GM23338 (cell line): ENCODE measurements at regions not wholly inside any gene's neighbourhood (a gene's known extent, or its start where the extent isn't known, plus 50 kb on each side); places are given as distances from the start of the nearest gene placed in this dataset.

ENCODE experiments used
- ATAC-seq: fragments of 200-7000 bp; cut with Tn5 transposase; 3 replicates; pipeline ENCODE4 v1.9.1; 2020
- DNase-seq: peaks from one replicate; pipeline ENCODE4 v3.0.0-alpha.2; 2015; ENCODE audit warnings: low spot score
- H2AFZ ChIP-seq: fragments of 200-600 bp; sonication (generic); 2 replicates; pipeline ENCODE4 v1.8.0; 2016; ENCODE audit warnings: antibody characterized with exemption, mild to moderate bottlenecking, moderate library complexity
- H3F3A ChIP-seq: fragments of 200-600 bp; sonication (generic); replicated peaks from 2 replicates; pipeline ENCODE4 v1.8.0; 2017; ENCODE audit warnings: antibody characterized with exemption, mixed run types, low read depth
- H3K27ac ChIP-seq: fragments of 200-600 bp; sonication (generic); 2 replicates; pipeline ENCODE4 v1.6.1; 2016; ENCODE audit warnings: low read depth
- H3K27me3 ChIP-seq: fragments of 200-600 bp; sonication (generic); 2 replicates; pipeline ENCODE4 v1.8.0; 2016; ENCODE audit warnings: mild to moderate bottlenecking, mixed run types, moderate library complexity; ENCODE audit not compliant: insufficient read depth
- H3K36me3 ChIP-seq: fragments of 200-600 bp; sonication (generic); 2 replicates; pipeline ENCODE4 v1.8.0; 2016; ENCODE audit warnings: mild to moderate bottlenecking; ENCODE audit not compliant: insufficient read depth
- H3K4me1 ChIP-seq: fragments of 200-600 bp; sonication (generic); 2 replicates; pipeline ENCODE4 v1.8.0; 2016; ENCODE audit warnings: mild to moderate bottlenecking, moderate library complexity; ENCODE audit not compliant: insufficient read depth
- H3K4me2 ChIP-seq: fragments of 200-600 bp; sonication (generic); 2 replicates; pipeline ENCODE4 v1.7.1; 2017; ENCODE audit warnings: mixed run types
- H3K4me3 ChIP-seq: fragments of 200-600 bp; sonication (generic); 2 replicates; pipeline ENCODE4 v1.6.1; 2016; ENCODE audit warnings: mixed run types
- H3K79me2 ChIP-seq: fragments of 200-600 bp; sonication (generic); replicated peaks from 2 replicates; pipeline ENCODE4 v1.8.0; 2017; ENCODE audit warnings: mild to moderate bottlenecking; ENCODE audit not compliant: insufficient read depth
- H3K9me2 ChIP-seq: fragments of 200-600 bp; sonication (generic); 2 replicates; pipeline ENCODE4 v1.8.0; 2017; ENCODE audit not compliant: insufficient read depth
- H4K20me1 ChIP-seq: fragments of 200-600 bp; sonication (generic); replicated peaks from 2 replicates; pipeline ENCODE4 v1.8.0; 2017; ENCODE audit warnings: mild to moderate bottlenecking; ENCODE audit not compliant: insufficient read depth
- H3K27ac Mint-ChIP-seq: 2 replicates; pipeline ENCODE4 v1.8.0; 2020; ENCODE audit warnings: inconsistent platforms, mild to moderate bottlenecking, moderate library complexity, mixed read lengths
- H3K27me3 Mint-ChIP-seq: 3 replicates; pipeline ENCODE4 v1.8.0; 2022; ENCODE audit warnings: low read depth, mild to moderate bottlenecking, moderate library complexity, mixed read lengths, inconsistent platforms; ENCODE audit not compliant: insufficient read depth, poor library complexity
- H3K36me3 Mint-ChIP-seq: 3 replicates; pipeline ENCODE4 v1.8.0; 2021; ENCODE audit warnings: low read depth, mild to moderate bottlenecking, inconsistent platforms, moderate library complexity, mixed read lengths
- H3K4me1 Mint-ChIP-seq: 3 replicates; pipeline ENCODE4 v1.8.0; 2020; ENCODE audit warnings: mild to moderate bottlenecking, inconsistent platforms, mixed read lengths
- H3K4me3 Mint-ChIP-seq: 3 replicates; pipeline ENCODE4 v1.8.0; 2021; ENCODE audit warnings: moderate library complexity, mild to moderate bottlenecking, inconsistent platforms, mixed read lengths
- H3K9me3 Mint-ChIP-seq: 3 replicates; pipeline ENCODE4 v1.8.0; 2020; ENCODE audit warnings: moderate library complexity, mild to moderate bottlenecking, inconsistent platforms, mixed read lengths
- CREB1 ChIP-seq: fragments of 250-450 bp; sonication (Bioruptor Pico); IDR thresholded peaks from 2 replicates; pipeline ENCODE4 v1.5.0; 2020; ENCODE audit warnings: low read depth, mild to moderate bottlenecking, moderate library complexity
- CTCF ChIP-seq, 2 experiments: fragments of 200-600 bp in 1 of 2; sonication (generic) in 1 of 2; conservative IDR thresholded peaks; 2 replicates each; pipeline versions ENCODE4 v1.5.1 to v1.6.1; 2016 to 2017; ENCODE audit warnings: antibody characterized with exemption in 2 of 2, low read depth in 2 of 2, mild to moderate bottlenecking in 2 of 2, moderate library complexity in 1 of 2
- EZH2phosphoT487 ChIP-seq: fragments of 200-600 bp; sonication (generic); IDR thresholded peaks from one replicate; pipeline ENCODE4 v1.8.1; 2018; ENCODE audit warnings: antibody characterized with exemption; ENCODE audit not compliant: unreplicated experiment
- POLR2AphosphoS5 ChIP-seq: IDR thresholded peaks from 2 replicates; pipeline ENCODE4 v1.6.1; 2016; ENCODE audit warnings: antibody characterized with exemption, low read depth
- ZNF114 ChIP-seq: fragments of 250-450 bp; sonication (Bioruptor Pico); IDR thresholded peaks from 2 replicates; pipeline ENCODE4 v1.5.0; 2020; ENCODE audit warnings: mild to moderate bottlenecking, moderate library complexity
- ZNF331 ChIP-seq: fragments of 250-450 bp; sonication (Bioruptor Pico); IDR thresholded peaks from 2 replicates; pipeline ENCODE4 v1.5.0; 2020; ENCODE audit warnings: low read depth, mild to moderate bottlenecking, moderate library complexity
- TF ChIP-seq, protein P1 (sequence below): IDR thresholded peaks from one replicate; pipeline ENCODE4 v1.6.1; 2018; ENCODE audit warnings: antibody characterized with exemption; ENCODE audit not compliant: unreplicated experiment

DNA sequence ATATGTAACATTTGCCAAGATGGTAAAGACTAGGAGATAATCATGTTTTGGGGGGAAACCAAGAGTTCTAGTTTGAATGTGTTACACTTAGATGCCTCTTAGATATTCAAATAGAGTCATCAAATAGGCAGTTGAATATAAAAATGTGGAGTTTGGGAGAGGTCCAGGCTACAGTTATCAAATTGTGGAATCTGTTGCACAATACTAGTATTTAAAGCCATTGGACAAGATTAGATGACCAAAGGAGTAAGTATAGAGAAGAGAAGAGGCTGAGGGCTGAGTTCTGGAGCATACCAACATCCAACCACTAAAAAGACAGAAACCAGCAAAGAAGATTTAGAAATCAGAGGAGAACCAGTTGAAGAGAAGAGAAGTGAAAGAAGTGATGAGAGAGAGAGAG is 72.7 kb downstream of the NAA11 start (continued):
- no peak for TF ChIP-seq CTCF (conservative IDR thresholded peaks at IDR 0.05; ENCODE audit: low read depth in 2 of 2)

GRCh38 chr4:79250887-79251286 is 75.0 kb downstream of the NAA11 start:
- no peaks in the 10 kb centered on the region for H3K79me2 ChIP-seq
- no peaks in the 10 kb centered on the region for H4K20me1 ChIP-seq
- H3K4me1 ChIP-seq = no peaks in the 10 kb centered on the region
- H3K27me3 ChIP-seq = no peaks in the 10 kb centered on the region
- H3K36me3 ChIP-seq = no peaks in the 10 kb centered on the region
- H3K27ac Mint-ChIP-seq = no peak overlapping the region
- TF ChIP-seq CREB1 (no peak), ZNF331 (CRISPR knock-in tag) (no peak), POLR2AphosphoS5 (no peak), ZNF114 (CRISPR knock-in tag) (no peak), EZH2phosphoT487 (no peak), CTCF (conservative IDR thresholded peaks at IDR 0.05; ENCODE audit: low read depth in 2 of 2) (no peak)
- TF ChIP-seq, protein P1, sequence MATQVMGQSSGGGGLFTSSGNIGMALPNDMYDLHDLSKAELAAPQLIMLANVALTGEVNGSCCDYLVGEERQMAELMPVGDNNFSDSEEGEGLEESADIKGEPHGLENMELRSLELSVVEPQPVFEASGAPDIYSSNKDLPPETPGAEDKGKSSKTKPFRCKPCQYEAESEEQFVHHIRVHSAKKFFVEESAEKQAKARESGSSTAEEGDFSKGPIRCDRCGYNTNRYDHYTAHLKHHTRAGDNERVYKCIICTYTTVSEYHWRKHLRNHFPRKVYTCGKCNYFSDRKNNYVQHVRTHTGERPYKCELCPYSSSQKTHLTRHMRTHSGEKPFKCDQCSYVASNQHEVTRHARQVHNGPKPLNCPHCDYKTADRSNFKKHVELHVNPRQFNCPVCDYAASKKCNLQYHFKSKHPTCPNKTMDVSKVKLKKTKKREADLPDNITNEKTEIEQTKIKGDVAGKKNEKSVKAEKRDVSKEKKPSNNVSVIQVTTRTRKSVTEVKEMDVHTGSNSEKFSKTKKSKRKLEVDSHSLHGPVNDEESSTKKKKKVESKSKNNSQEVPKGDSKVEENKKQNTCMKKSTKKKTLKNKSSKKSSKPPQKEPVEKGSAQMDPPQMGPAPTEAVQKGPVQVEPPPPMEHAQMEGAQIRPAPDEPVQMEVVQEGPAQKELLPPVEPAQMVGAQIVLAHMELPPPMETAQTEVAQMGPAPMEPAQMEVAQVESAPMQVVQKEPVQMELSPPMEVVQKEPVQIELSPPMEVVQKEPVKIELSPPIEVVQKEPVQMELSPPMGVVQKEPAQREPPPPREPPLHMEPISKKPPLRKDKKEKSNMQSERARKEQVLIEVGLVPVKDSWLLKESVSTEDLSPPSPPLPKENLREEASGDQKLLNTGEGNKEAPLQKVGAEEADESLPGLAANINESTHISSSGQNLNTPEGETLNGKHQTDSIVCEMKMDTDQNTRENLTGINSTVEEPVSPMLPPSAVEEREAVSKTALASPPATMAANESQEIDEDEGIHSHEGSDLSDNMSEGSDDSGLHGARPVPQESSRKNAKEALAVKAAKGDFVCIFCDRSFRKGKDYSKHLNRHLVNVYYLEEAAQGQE = no peak
- peaks cover 3% of the 10 kb centered on the region for H3K27me3 Mint-ChIP-seq
- peaks cover 8% of the 10 kb centered on the region; the same call in 2 of the 3 replicates for H3K36me3 Mint-ChIP-seq
- no peak overlapping the region for H3K27ac ChIP-seq
- ATAC-seq = no peak
- H3F3A ChIP-seq = no peaks in the 10 kb centered on the region
- no peak for DNase-seq
- peaks cover 11% of the 10 kb centered on the region for H3K9me3 Mint-ChIP-seq
- H3K9me2 ChIP-seq = peaks cover 6% of the 10 kb centered on the region; the same call in 1 of the 2 replicates
- no peak overlapping the region for H2AFZ ChIP-seq
- H3K4me2 ChIP-seq = no peak overlapping the region
- no peaks in the 10 kb centered on the region for H3K4me1 Mint-ChIP-seq
- H3K4me3 Mint-ChIP-seq = no peak overlapping the region
- no peak overlapping the region for H3K4me3 ChIP-seq
